GM13976 (cell line): ENCODE measurements at regions not wholly inside any gene's neighbourhood (a gene's known extent, or its start where the extent isn't known, plus 50 kb on each side); places are given as distances from the start of the nearest gene placed in this dataset.

Source experiments
- DNase-seq: peaks from one replicate; pipeline ENCODE4 v3.0.0; 2012; ENCODE audit warnings: low spot score
- CTCF ChIP-seq: IDR thresholded peaks from 2 replicates; pipeline ENCODE4 v1.5.1; 2012; ENCODE audit warnings: borderline replicate concordance, mild to moderate bottlenecking; ENCODE audit not compliant: insufficient read depth; ENCODE audit errors: extremely low read depth, missing control alignments, control extremely low read depth
- in situ Hi-C: fragments of 300-500 bp; cut with MboI; formaldehyde crosslinking; loops from one replicate; pipeline ENCODE4 v1.12.0; 2022; ENCODE audit warnings: low sequenced_read_pairs, mixed read lengths, inconsistent platforms; ENCODE audit not compliant: unreplicated experiment

GRCh38 chr6:167437888-167438484 is 113.1 kb downstream of the TTLL2 start:
- DNase-seq, result no peak
- in situ Hi-C loops, result no loop called here
- TF ChIP-seq CTCF, result no peak

GRCh38 chr6:167441715-167442206 is 116.9 kb downstream of the TTLL2 start:
- TF ChIP-seq CTCF, result no peak
- no peak for DNase-seq
- in situ Hi-C loops, result no loop called here

- DNase-seq, result no peak
- no peak for TF ChIP-seq CTCF
- in situ Hi-C loops, result no loop called here
Observed at GRCh38 chr6:167442245-167442644, 117.4 kb downstream of the TTLL2 start.

GRCh38 chr6:167442796-167443680 is 118.2 kb downstream of the TTLL2 start:
- DNase-seq, result no peak
- in situ Hi-C loops, result no loop called here
- TF ChIP-seq CTCF, result no peak

GRCh38 chr6:167444602-167445346 is 119.9 kb downstream of the TTLL2 start:
- no peak for DNase-seq
- TF ChIP-seq CTCF, result no peak
- in situ Hi-C loops, result no loop called here

GRCh38 chr6:167445568-167445967 is 120.7 kb downstream of the TTLL2 start:
- DNase-seq, result no peak
- in situ Hi-C loops, result no loop called here
- no peak for TF ChIP-seq CTCF
